ENCODE measurements at regions not wholly inside any gene's neighbourhood (a gene's known extent, or its start where the extent isn't known, plus 50 kb on each side); places are given as distances from the start of the nearest gene placed in this dataset.
"Not testable (repeated sequence)": the region's sequence is repeated elsewhere in the genome, so short reads cannot be mapped to it uniquely, and the experiment has no call there.

DNA sequence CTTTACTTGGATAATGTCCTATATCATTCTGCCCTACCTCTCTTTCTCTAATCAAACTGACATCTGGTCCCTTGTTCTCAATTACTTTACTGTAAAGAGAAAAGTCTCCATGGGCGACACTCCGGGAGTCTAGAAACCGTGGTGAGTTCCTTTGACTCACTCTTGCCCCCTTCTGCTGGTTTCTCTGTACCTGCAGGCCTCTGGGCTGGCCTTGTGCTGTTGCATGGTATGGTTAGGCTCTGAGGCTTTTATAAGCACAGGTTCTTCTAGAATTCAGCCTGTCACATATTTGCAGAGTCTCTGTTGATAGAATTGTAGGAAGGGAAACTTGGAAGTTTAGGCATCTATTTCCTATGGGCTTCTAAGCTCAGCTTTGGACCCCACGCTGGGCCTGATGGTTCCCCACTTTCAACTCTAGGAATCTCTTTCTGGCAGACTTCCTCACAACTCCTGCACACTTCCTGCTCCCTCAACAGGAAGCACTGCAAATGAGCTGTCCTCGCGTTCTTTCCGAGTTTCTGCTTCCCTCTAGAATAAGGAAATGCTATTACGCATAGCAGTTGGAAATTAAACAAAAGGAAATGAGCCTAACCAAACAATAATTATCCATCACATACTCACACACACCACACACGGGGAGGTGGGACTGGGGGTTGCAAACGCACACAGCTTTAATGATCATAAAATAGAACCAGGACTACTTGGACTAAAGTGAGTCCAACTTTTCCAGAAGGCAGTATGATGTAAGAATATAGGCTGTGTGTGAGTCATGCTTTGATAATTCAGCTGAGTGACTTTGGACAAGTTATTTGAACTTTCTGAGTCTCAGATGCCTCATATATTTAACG, 683.3 kb downstream of the QKI start:
- Histone ChIP-seq H3K4me3 (ENCODE audit: low read depth, low read length) (no peak overlapping the region), H3K27me3 (ENCODE audit: control insufficient read depth, insufficient read depth, low read length) (no peaks in the 10 kb centered on the region)

DNA sequence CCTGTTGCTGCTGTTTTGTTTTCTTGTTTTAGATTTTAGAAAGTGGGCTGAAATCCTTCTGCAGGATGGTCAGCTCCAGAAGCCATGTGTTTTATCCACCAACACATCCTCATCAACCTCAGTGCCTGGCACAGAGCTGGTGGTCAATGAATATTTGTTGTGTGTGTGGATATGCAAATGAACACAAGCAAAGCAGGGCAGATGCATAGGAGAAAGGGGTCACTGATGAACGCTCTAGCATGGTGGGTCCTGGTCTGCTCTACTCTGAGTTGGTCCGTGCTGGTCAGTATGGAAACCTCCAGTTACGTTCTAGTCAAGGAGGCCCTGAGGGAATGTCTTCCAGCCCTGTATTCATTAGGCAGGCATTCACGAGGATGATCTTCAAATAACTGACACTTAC, 682.5 kb downstream of the QKI start:
- no peaks in the 10 kb centered on the region for H3K9me3 ChIP-seq (ENCODE audit: control insufficient read depth, insufficient read depth, low read depth, low read length)
- H3K4me1 ChIP-seq (ENCODE audit: control insufficient read depth, insufficient read depth, low read length) = peaks cover 4% of the 10 kb centered on the region; the same call in 1 of the 2 replicates
- H3K27me3 ChIP-seq (ENCODE audit: control insufficient read depth, insufficient read depth, low read length) = no peaks in the 10 kb centered on the region
- no peak overlapping the region for H3K9ac ChIP-seq (ENCODE audit: low read length)
- no peaks in the 10 kb centered on the region for H3K36me3 ChIP-seq (ENCODE audit: control insufficient read depth, insufficient read depth, low read length)
- H3K27ac ChIP-seq (ENCODE audit: low read depth, low read length) = no peak overlapping the region
- no peak overlapping the region for H3K4me3 ChIP-seq (ENCODE audit: low read depth, low read length)

More for the DNA sequence above, 683.3 kb downstream of the QKI start:
- Histone ChIP-seq H3K27ac (ENCODE audit: low read depth, low read length) (no peak overlapping the region), H3K9me3 (ENCODE audit: control insufficient read depth, insufficient read depth, low read depth, low read length) (no peaks in the 10 kb centered on the region), H3K36me3 (ENCODE audit: control insufficient read depth, insufficient read depth, low read length) (no peaks in the 10 kb centered on the region), H3K9ac (ENCODE audit: low read length) (no peak overlapping the region), H3K4me1 (ENCODE audit: control insufficient read depth, insufficient read depth, low read length) (peaks cover 7% of the 10 kb centered on the region)

DNA sequence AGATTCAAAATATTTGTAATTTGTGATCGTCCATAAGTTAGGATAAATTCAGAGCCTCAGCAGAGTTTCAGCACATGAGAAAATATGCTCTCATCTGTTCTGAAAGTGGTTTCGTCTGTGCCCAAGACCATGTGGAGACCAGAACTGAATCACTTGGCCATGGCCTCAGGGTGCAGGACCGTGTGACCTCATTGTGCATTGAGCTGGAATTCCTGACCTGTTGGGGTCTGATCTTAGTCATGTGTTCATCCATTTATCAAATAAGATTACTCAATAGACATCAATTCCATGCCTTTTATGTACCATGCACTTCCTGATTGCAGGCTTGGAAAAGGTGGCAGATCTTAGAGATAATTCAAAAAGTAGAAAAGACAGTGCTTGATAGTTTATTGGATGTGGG, 680.5 kb downstream of the QKI start:
- Histone ChIP-seq H3K36me3 (ENCODE audit: control insufficient read depth, insufficient read depth, low read length) (no peaks in the 10 kb centered on the region), H3K27ac (ENCODE audit: low read depth, low read length) (no peak overlapping the region), H3K9ac (ENCODE audit: low read length) (no peak overlapping the region), H3K4me1 (ENCODE audit: control insufficient read depth, insufficient read depth, low read length) (no peaks in the 10 kb centered on the region; the same call in 1 of the 2 replicates), H3K27me3 (ENCODE audit: control insufficient read depth, insufficient read depth, low read length) (no peaks in the 10 kb centered on the region), H3K4me3 (ENCODE audit: low read depth, low read length) (no peak overlapping the region), H3K9me3 (ENCODE audit: control insufficient read depth, insufficient read depth, low read depth, low read length) (no peaks in the 10 kb centered on the region)

DNA sequence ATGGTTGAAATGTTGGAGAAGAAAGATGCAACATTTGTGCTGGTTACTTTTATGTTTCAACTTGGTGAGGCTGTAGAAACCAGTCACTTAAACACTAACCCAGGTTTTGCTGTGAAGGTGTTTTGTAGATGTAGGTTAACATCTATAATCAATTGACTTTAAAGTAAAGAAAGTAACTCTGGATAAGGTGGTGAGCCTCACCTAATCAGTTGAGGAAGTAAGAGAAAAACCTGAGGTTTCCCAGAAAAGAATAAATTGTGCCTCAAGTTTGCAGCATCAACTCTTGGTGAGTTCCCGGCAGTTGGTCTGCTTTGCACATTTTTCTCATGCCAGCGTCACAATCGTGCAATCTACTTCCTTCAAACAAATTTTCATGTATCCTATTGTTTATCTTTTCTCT, 673.4 kb downstream of the QKI start:
- no peaks in the 10 kb centered on the region for H3K9me3 ChIP-seq (ENCODE audit: control insufficient read depth, insufficient read depth, low read depth, low read length)

DNA sequence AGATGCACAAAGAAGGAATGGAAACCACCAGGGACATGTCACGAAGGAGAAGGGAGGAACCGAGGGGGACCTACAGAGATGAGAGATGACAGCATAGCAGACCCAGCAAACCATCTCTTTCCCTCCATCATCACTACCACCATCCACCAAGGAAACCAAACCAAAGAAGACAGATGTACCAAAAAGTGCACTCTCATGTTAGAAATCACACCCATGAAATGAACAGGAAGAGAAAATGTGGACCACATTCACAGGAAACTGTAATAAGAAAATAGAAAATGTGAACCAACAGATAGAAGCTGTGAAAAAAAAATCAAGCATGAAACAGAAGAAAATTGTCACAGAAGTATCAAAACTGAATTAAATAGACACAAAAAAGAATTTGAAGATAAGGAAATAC, 672.7 kb downstream of the QKI start:
- no peaks in the 10 kb centered on the region for H3K27me3 ChIP-seq (ENCODE audit: control insufficient read depth, insufficient read depth, low read length)
- no peak overlapping the region for H3K4me3 ChIP-seq (ENCODE audit: low read depth, low read length)
- H3K27ac ChIP-seq (ENCODE audit: low read depth, low read length) = no peak overlapping the region
- no peaks in the 10 kb centered on the region for H3K9me3 ChIP-seq (ENCODE audit: control insufficient read depth, insufficient read depth, low read depth, low read length)
- no peaks in the 10 kb centered on the region for H3K36me3 ChIP-seq (ENCODE audit: control insufficient read depth, insufficient read depth, low read length)
- H3K4me1 ChIP-seq (ENCODE audit: control insufficient read depth, insufficient read depth, low read length) = peaks cover 7% of the 10 kb centered on the region; the same call in 1 of the 2 replicates
- no peak overlapping the region for H3K9ac ChIP-seq (ENCODE audit: low read length)

More for the DNA sequence above, 673.4 kb downstream of the QKI start:
- Histone ChIP-seq H3K27ac (ENCODE audit: low read depth, low read length) (no peak overlapping the region), H3K27me3 (ENCODE audit: control insufficient read depth, insufficient read depth, low read length) (no peaks in the 10 kb centered on the region), H3K36me3 (ENCODE audit: control insufficient read depth, insufficient read depth, low read length) (no peaks in the 10 kb centered on the region), H3K4me1 (ENCODE audit: control insufficient read depth, insufficient read depth, low read length) (peaks cover 7% of the 10 kb centered on the region; the same call in 1 of the 2 replicates), H3K4me3 (ENCODE audit: low read depth, low read length) (no peak overlapping the region), H3K9ac (ENCODE audit: low read length) (no peak overlapping the region)

DNA sequence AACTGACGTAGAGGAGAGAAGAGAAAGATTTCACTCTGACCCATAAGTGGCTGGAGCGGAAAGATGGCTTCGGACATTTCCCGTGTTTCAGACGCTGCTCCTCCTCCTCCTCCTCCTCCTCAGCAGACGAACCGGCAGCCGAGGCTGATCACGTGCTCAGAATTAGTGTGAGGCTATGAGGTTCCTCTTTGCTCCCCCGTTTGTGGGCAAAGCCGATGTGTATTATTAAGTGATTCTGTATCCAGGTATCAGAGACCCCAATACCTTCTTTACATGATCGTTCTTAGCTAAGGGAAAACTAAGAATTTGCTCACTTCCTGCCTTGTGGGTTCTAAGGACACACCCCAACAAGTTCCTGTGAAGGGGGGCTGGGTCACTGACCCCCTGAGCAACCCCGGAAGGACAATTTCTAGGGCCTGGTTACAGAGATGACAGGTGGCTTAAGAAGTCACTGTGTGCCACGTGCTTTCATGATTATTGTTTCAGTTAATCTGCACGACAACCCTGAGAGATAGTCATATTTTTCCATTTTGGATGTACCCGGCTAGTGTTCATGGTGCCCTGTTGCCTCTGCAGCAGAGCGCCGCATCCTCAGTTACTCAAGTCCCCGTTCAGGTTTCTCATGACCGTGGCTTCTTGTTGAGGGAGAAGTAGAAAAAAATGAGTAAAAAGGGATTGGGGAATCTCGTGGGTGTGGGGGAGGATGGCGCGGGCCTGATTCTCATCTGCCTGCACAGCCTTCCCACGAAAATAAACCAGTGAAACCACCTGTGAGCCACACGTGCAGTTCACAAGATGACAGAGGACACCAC, 671.8 kb downstream of the QKI start:
- H3K4me3 ChIP-seq (ENCODE audit: low read depth, low read length) = no peak overlapping the region
- no peaks in the 10 kb centered on the region for H3K9me3 ChIP-seq (ENCODE audit: control insufficient read depth, insufficient read depth, low read depth, low read length)
- H3K27ac ChIP-seq (ENCODE audit: low read depth, low read length) = no peak overlapping the region
- H3K36me3 ChIP-seq (ENCODE audit: control insufficient read depth, insufficient read depth, low read length) = no peaks in the 10 kb centered on the region
- no peak overlapping the region for H3K9ac ChIP-seq (ENCODE audit: low read length)
- no peaks in the 10 kb centered on the region for H3K27me3 ChIP-seq (ENCODE audit: control insufficient read depth, insufficient read depth, low read length)
- peaks cover 7% of the 10 kb centered on the region for H3K4me1 ChIP-seq (ENCODE audit: control insufficient read depth, insufficient read depth, low read length)

DNA sequence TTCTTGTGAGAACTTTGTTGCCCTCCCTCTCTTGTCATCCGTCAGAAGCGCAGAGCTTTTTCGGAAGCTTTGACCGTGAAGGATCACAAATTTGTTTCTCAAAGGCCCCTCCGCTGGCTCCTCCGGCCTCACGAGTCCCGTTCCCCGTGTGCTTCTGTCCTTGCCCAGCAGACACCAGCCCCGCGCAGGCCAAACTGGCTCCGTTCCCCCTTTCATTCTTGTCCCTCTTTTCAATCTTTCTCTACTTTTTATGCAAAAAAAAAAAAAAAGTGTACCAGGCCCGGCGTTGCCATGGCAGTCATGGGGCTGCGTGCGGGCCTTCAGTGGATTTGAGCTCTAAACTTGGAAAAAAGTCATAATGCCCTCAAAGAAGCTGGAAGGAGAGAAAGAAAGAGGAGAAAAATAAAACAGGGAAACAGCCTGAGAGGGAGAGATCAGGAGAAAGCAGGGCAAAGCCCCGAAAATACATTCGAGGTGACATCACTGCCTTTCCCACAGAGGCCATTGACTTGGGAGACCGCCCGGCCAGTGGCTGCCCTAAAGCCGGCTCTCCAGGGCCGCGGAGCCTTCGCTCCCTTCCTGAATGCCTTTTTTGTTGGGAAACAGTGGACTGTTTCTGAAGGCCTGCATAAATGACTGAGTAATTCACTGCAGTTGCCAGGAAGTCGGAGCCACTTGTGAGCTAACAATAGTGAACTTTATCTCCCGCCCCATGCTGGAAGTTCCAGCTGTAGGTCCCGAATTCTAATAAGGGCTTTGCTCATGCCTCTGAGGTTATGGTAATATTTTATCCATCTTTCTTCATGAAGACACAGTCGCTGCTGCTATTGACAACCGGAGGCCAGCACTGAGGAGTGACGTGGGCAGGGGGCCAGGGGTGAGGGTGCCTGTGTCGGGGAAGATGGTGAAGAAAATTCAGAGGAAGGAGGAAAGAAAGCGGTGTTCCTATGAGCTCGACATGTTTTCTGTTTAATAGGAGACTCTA, 670.9 kb downstream of the QKI start:
- no peak overlapping the region for H3K4me3 ChIP-seq (ENCODE audit: low read depth, low read length)
- H3K27me3 ChIP-seq (ENCODE audit: control insufficient read depth, insufficient read depth, low read length) = no peaks in the 10 kb centered on the region
- no peak overlapping the region for H3K9ac ChIP-seq (ENCODE audit: low read length)
- H3K4me1 ChIP-seq (ENCODE audit: control insufficient read depth, insufficient read depth, low read length) = peaks cover 9% of the 10 kb centered on the region
- no peak overlapping the region for H3K27ac ChIP-seq (ENCODE audit: low read depth, low read length)
- H3K9me3 ChIP-seq (ENCODE audit: control insufficient read depth, insufficient read depth, low read depth, low read length) = no peaks in the 10 kb centered on the region
- H3K36me3 ChIP-seq (ENCODE audit: control insufficient read depth, insufficient read depth, low read length) = no peaks in the 10 kb centered on the region

DNA sequence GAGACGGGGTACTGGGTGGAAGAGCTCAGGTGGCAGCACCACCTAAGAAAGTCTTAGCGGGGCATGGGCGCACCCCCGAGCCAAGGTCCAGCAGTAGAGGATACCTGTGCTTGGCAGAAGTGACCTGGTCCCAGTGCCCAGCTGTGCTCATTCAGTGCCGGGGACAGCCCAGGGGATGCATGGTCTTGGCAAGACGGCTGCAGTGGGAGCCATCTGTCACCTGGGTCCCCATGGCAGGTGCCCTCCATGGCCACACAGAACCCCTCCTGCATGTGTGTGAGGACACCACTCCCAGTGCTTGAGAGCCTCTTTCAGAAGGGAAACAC, 664.7 kb downstream of the QKI start:
- H3K9ac ChIP-seq (ENCODE audit: low read length) = no peak overlapping the region

DNA sequence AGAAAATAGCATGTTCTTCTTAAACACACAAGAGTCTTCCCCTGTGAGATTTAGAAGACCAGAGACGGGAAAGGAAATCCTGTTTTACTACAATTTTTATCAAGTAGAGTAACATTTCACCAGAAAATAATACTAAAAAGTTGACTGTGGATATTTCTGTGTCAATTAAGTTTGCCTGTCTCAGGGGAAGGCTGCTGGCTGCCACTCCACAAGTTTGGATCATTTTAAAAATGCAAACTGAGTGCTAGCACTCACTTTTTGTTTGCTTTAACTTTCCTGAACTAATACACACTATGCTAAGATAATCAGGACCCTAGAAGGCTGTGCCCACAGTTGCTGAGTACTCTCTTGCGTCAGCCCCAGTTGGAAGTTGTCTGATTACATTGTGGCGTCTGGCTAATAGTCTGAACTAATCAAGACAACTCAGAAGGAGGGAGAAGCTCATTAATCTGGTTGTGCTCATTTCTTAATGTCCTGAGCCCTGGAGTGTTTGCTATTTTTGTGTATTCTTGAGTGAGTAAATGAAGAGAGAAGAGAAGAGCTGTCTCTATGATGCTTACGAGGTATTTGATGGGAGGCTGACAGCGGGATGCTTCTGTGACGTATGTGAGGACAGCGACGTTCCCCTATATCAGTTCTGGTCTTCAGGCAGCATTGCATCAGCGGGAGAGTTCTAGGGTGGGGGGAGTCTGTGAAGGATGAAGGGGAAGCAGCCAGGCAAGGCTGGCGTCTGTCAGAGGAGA, 664.2 kb downstream of the QKI start:
- Histone ChIP-seq H3K4me3 (ENCODE audit: low read depth, low read length) (no peak overlapping the region), H3K27me3 (ENCODE audit: control insufficient read depth, insufficient read depth, low read length) (no peaks in the 10 kb centered on the region), H3K9me3 (ENCODE audit: control insufficient read depth, insufficient read depth, low read depth, low read length) (no peaks in the 10 kb centered on the region), H3K36me3 (ENCODE audit: control insufficient read depth, insufficient read depth, low read length) (no peaks in the 10 kb centered on the region), H3K4me1 (ENCODE audit: control insufficient read depth, insufficient read depth, low read length) (peaks cover 7% of the 10 kb centered on the region), H3K27ac (ENCODE audit: low read depth, low read length) (no peak overlapping the region), H3K9ac (ENCODE audit: low read length) (no peak overlapping the region)

More for the DNA sequence above, 664.7 kb downstream of the QKI start:
- Histone ChIP-seq H3K9me3 (ENCODE audit: control insufficient read depth, insufficient read depth, low read depth, low read length) (no peaks in the 10 kb centered on the region), H3K36me3 (ENCODE audit: control insufficient read depth, insufficient read depth, low read length) (no peaks in the 10 kb centered on the region), H3K27me3 (ENCODE audit: control insufficient read depth, insufficient read depth, low read length) (no peaks in the 10 kb centered on the region), H3K27ac (ENCODE audit: low read depth, low read length) (no peak overlapping the region), H3K4me3 (ENCODE audit: low read depth, low read length) (no peak overlapping the region), H3K4me1 (ENCODE audit: control insufficient read depth, insufficient read depth, low read length) (peaks cover 7% of the 10 kb centered on the region)

DNA sequence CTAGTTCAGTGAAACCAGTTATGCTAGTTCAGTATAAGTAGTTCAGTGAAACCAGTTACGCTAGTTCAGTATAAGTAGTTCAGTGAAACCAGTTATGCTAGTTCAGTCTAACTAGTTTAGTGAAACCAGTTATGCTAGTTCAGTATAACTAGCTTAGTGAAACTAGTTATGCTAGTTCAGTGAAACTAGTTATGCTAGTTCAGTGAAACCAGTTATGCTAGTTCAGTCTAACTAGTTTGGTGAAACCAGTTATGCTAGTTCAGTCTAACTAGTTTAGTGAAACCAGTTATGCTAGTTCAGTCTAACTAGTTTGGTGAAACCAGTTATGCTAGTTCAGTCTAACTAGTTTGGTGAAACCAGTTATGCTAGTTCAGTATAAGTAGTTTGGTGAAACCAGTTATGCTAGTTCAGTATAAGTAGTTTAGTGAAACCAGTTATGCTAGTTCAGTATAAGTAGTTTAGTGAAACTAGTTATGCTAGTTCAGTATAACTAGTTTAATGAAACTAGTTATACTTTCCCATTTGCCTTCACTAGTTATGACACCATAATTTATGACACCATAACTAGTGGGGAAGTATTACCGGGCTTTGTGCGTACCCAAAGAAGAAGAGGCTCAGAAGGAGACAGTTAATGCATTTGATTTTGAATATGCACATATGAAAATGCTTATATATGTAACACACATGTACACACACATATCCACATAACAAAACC, 662.5 kb downstream of the QKI start:
- H3K4me3 ChIP-seq (ENCODE audit: low read depth, low read length); H3K9me3 ChIP-seq (ENCODE audit: control insufficient read depth, insufficient read depth, low read depth, low read length); H3K27ac ChIP-seq (ENCODE audit: low read depth, low read length); H3K4me1 ChIP-seq (ENCODE audit: control insufficient read depth, insufficient read depth, low read length); H3K9ac ChIP-seq (ENCODE audit: low read length); H3K36me3 ChIP-seq (ENCODE audit: control insufficient read depth, insufficient read depth, low read length); H3K27me3 ChIP-seq (ENCODE audit: control insufficient read depth, insufficient read depth, low read length): not testable (repeated sequence)
